Ovary (tissue), 7 donors: ENCODE measurements at regions not wholly inside any gene's neighbourhood (a gene's known extent, or its start where the extent isn't known, plus 50 kb on each side); places are given as distances from the start of the nearest gene placed in this dataset.

Experiments
- DNase-seq, 5 donors: peaks; one replicate each; pipeline ENCODE4 v3.0.0-alpha.2; 2019 to 2020
- H3K27ac ChIP-seq, 2 donors: fragments of 200-600 bp; one replicate each; pipeline versions ENCODE4 v1.5.1 to v1.8.0; 2019 to 2022
- H3K27me3 ChIP-seq: fragments of 200-600 bp; one replicate; pipeline ENCODE4 v1.8.0; 2022
- H3K36me3 ChIP-seq: fragments of 200-600 bp; sonication (generic); one replicate; pipeline ENCODE4 v1.5.1; 2019
- H3K4me1 ChIP-seq: one replicate; pipeline ENCODE4 v1.8.1; 2013; ENCODE audit warnings: mild to moderate bottlenecking, moderate library complexity; ENCODE audit not compliant: insufficient read depth
- H3K4me3 ChIP-seq: fragments of 200-600 bp; sonication (generic); one replicate; pipeline ENCODE4 v1.5.1; 2017
- H3K9me3 ChIP-seq, 2 donors: fragments of 200-600 bp in 1 of 2; sonication (generic) in 1 of 2; one replicate each; pipeline versions ENCODE4 v1.5.1 to v1.8.1; 2013 to 2019; ENCODE audit warnings: mild to moderate bottlenecking in 1 of 2, moderate library complexity in 1 of 2
- CTCF ChIP-seq, 3 donors: fragments of 450-650 bp in 2 of 3; fragments of 200-600 bp in 1 of 3; IDR thresholded peaks; one replicate each; pipeline versions ENCODE4 v1.5.1 to v1.8.0; 2016 to 2022; ENCODE audit warnings: antibody characterized with exemption in 3 of 3, mild to moderate bottlenecking in 1 of 3
- EP300 ChIP-seq: sonication (generic); formaldehyde crosslinking; IDR thresholded peaks from one replicate; pipeline ENCODE4 v1.6.1; 2017; ENCODE audit warnings: antibody characterized with exemption
- POLR2A ChIP-seq: fragments of 450-650 bp; IDR thresholded peaks from one replicate; pipeline ENCODE4 v1.6.1; 2017; ENCODE audit warnings: antibody characterized with exemption, mild to moderate bottlenecking, moderate library complexity
- WGBS, 3 donors: extraction: QIAGEN DNeasy Blood & Tissue Kit in 1 of 3; methylation state at CpG; one replicate each; pipeline versions ENCODE4 v1.1.5 to v1.1.7; 2013 to 2017; 5-methylcytosine and 5-hydroxymethylcytosine counted together
- intact Hi-C, 4 donors: fragments of 100-400 bp; cut with DNase I; formaldehyde crosslinking; loops; one replicate each; pipeline versions ENCODE4 v1.11.0 to v1.15.1; 2022 to 2023
- donor health status: DM: no; HTN: no; CAD: no; lungs with moderate emphysema.
- donor health status: DM: no; HTN: no; CAD: no.
- donor health status: Bipolar disorder and iron deficiency.
- donor health status: DM: no; HTN: no; CAD: no.
- donor health status: DM: yes; HTN: yes; CAD: no.

GRCh38 chr21:35398346-35398982 is 349.4 kb upstream of the RUNX1 start:
- intact Hi-C loops, result no loop called here
- Histone ChIP-seq H3K4me3 (no peak overlapping the region), H3K27me3 (no peaks in the 10 kb centered on the region), H3K9me3 (no peaks in the 10 kb centered on the region), H3K36me3 (no peaks in the 10 kb centered on the region), H3K4me1 (no peaks in the 10 kb centered on the region), H3K27ac (no peak overlapping the region)
- no peak for DNase-seq
- TF ChIP-seq EP300 (no peak), POLR2A (no peak), CTCF (IDR thresholded peaks at IDR 0.05) (no peak)

- 43 to 50% (median 47%) methylated on average over 3 of the region's 3 CpGs for WGBS, 3 donors
- H3K36me3 ChIP-seq, result no peaks in the 10 kb centered on the region
- intact Hi-C loops, result no loop called here
- H3K4me1 ChIP-seq, result no peaks in the 10 kb centered on the region
- no peaks in the 10 kb centered on the region for H3K9me3 ChIP-seq
- no peak overlapping the region for H3K4me3 ChIP-seq
- H3K27ac ChIP-seq, result no peak overlapping the region
- H3K27me3 ChIP-seq, result no peaks in the 10 kb centered on the region
- no peak for DNase-seq
- TF ChIP-seq POLR2A (no peak), EP300 (no peak), CTCF (IDR thresholded peaks at IDR 0.05) (no peak)
These were observed 348.7 kb upstream of the RUNX1 start for GRCh38 chr21:35397781-35398180.

GRCh38 chr21:35396655-35397054 is 347.6 kb upstream of the RUNX1 start:
- no peak overlapping the region for H3K27ac ChIP-seq
- H3K4me3 ChIP-seq, result no peak overlapping the region
- H3K9me3 ChIP-seq, result no peaks in the 10 kb centered on the region
- TF ChIP-seq EP300 (no peak), CTCF (IDR thresholded peaks at IDR 0.05) (no peak), POLR2A (no peak)
- DNase-seq, result no peak
- H3K4me1 ChIP-seq, result no peaks in the 10 kb centered on the region
- 97 to 99% (median 98%) methylated on average over 4 of the region's 4 CpGs for WGBS, 3 donors
- intact Hi-C loops, result no loop called here
- H3K36me3 ChIP-seq, result no peaks in the 10 kb centered on the region
- no peaks in the 10 kb centered on the region for H3K27me3 ChIP-seq

- 74 to 88% (median 77%) methylated on average over 1 of the region's 1 CpG for WGBS, 3 donors
- Histone ChIP-seq H3K9me3 (no peaks in the 10 kb centered on the region), H3K27ac (no peak overlapping the region), H3K27me3 (no peaks in the 10 kb centered on the region), H3K36me3 (no peaks in the 10 kb centered on the region), H3K4me3 (no peak overlapping the region), H3K4me1 (no peaks in the 10 kb centered on the region)
- no peak for TF ChIP-seq CTCF (IDR thresholded peaks at IDR 0.05)
- TF ChIP-seq EP300, result no peak
- TF ChIP-seq POLR2A, result no peak
- DNase-seq, result no peak
- intact Hi-C loops, result no loop called here
These were observed 346.6 kb upstream of the RUNX1 start for GRCh38 chr21:35395728-35396127.
